ENCODE measurements at regions not wholly inside any gene's neighbourhood (a gene's known extent, or its start where the extent isn't known, plus 50 kb on each side); places are given as distances from the start of the nearest gene placed in this dataset.
"Not testable (repeated sequence)": the region's sequence is repeated elsewhere in the genome, so short reads cannot be mapped to it uniquely, and the experiment has no call there.

DNA sequence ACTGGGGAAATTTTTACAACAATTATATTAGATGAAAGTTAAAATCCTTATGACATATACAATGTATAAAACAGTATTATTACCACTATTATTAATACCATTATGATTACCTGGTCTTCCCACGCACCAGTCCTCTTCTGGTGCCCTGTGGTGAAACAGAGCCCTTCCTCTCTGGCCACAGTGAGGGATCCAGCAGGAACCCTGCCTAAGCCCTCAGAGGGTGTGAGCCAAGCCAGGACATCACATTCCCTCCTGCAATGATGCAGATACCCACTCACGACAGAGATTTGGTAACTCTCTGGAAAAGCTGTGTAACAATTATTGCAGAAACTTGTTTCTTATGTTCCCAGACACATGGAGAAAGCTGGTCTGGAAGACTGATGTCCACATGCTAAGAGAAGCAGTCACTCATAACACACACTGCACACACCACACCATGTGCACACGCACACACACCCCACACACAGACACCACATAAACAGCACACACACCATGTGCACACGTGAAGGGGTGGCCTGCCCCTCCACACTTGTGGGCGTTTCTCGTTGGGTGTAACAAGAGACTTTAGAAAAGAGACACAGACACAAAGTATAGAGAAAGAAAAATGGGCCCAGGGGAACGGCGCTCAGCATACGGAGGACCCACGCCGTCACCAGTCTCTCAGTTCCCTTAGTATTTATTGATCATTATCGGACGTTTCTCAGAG lies 1373.8 kb upstream of the DEFB115 start:
- DNase-seq, result not testable (repeated sequence)

DNA sequence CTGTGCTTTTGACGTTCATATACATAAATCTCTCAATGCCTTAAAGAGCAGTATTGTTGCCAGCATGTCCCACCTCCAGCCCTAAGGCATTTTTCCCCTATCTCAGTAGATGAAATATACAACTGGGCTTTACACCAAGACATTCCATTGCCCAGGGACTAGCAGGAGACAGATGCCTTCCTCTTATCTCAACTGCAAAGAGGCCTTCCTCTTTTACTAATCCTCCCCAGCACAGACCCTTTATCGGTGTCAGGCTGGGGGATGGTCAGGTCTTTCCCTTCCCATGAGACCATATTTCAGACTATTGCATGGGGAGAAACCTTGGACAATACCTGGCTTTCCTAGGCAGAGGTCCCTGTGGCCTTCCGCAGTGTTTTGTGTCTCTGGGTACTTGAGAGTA lies 1373.1 kb upstream of the DEFB115 start:
- not testable (repeated sequence) for DNase-seq

DNA sequence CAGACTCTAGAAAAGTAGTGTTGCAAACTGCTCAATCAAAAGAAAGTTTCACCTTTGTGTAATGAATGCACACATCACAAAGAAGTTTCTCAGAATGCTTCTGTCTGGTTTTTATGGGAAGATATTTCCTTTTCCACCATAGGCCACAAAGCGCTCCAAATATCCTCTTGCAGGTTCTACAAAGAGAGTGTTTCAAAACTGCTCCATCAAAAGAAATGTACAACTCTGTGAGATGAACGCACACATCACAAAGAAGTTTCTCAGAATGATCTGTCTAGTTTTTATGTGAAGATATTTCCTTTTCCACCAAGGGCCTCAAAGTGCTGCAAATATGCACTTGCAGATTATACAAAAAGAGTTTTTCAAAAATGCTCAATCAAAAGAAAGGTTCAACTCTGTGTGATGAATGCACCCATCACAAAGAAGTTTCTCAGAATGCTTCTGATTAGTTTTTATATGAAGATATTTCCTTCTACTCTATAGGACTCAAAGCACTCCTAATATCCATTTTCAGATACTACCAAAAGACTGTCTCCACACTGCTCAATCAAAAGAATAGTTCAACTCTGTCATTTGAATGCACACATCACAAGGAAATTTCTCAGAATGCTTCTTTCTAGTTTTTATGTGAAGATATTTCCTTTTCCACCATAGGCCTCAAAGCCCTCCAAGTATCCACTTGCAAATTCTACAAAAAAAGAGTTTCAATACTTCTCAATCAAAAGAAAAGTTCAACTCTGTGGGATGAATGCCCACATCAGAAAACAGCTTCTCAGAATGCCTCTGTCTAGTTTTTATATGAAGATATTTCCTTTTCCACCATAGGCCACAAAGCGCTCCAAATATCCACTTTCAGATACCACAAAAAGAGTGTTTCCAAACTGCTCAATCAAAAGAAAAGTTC lies 1371.9 kb upstream of the DEFB115 start:
- not testable (repeated sequence) for DNase-seq

GRCh38 chr20:29891555-29891954 lies 1365.9 kb upstream of the DEFB115 start:
- DNase-seq, result not testable (repeated sequence)
